ENCODE measurements at regions not wholly inside any gene's neighbourhood (a gene's known extent, or its start where the extent isn't known, plus 50 kb on each side); places are given as distances from the start of the nearest gene placed in this dataset.
A peak's percentile ranks its signal among the peaks of the same experiment; 100 is the strongest.

- Mint-ChIP-seq H3K36me3 (no peaks in the 10 kb centered on the region), H3K9me3 (no peaks in the 10 kb centered on the region), H3K4me3 (no peak overlapping the region), H3K4me1 (no peaks in the 10 kb centered on the region), H3K27ac (no peak overlapping the region)
- ATAC-seq = no peak
- no peak for DNase-seq (ENCODE audit: low spot score in 2 of 2)
Measured at GRCh38 chr5:53350991-53351770, 129.2 kb upstream of the FST start.

GRCh38 chr5:53355316-53355715 is 125.1 kb upstream of the FST start:
- ATAC-seq (no peak), DNase-seq (ENCODE audit: low spot score in 2 of 2) (no peak)
- Mint-ChIP-seq H3K27ac (no peak overlapping the region), H3K9me3 (peaks cover 3% of the 10 kb centered on the region), H3K36me3 (no peaks in the 10 kb centered on the region), H3K4me3 (no peak overlapping the region), H3K4me1 (no peaks in the 10 kb centered on the region)

DNA sequence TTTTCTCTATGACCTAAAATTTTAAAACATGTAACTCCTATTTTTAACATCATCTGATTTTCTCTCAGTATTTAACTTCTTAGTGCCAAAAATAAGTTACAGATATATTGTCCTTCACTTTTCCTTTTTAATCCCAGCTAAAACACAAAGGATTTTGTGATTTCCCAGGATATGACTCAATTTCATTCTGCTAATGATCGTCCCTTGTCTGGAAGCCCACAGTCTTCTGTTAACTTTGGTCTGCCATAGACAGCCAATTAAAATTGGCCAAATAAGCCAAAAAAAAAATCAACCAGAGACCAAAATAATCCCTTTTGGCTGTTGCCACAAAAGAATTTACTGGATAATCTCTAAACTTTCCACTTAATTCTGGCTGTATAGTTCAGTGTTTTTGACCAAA is 124.5 kb upstream of the FST start:
- ATAC-seq (no peak), DNase-seq (ENCODE audit: low spot score in 2 of 2) (no peak)
- Mint-ChIP-seq H3K4me3 (no peak overlapping the region), H3K9me3 (peaks cover 3% of the 10 kb centered on the region), H3K27ac (no peak overlapping the region), H3K4me1 (no peaks in the 10 kb centered on the region), H3K36me3 (no peaks in the 10 kb centered on the region)

GRCh38 chr5:53357439-53357838 is 123.0 kb upstream of the FST start:
- Mint-ChIP-seq H3K4me3 (no peak overlapping the region), H3K36me3 (no peaks in the 10 kb centered on the region), H3K4me1 (no peaks in the 10 kb centered on the region), H3K27ac (no peak overlapping the region), H3K9me3 (peaks cover 3% of the 10 kb centered on the region)
- no peak for DNase-seq (ENCODE audit: low spot score in 2 of 2)
- ATAC-seq = peak; percentile 36

DNA sequence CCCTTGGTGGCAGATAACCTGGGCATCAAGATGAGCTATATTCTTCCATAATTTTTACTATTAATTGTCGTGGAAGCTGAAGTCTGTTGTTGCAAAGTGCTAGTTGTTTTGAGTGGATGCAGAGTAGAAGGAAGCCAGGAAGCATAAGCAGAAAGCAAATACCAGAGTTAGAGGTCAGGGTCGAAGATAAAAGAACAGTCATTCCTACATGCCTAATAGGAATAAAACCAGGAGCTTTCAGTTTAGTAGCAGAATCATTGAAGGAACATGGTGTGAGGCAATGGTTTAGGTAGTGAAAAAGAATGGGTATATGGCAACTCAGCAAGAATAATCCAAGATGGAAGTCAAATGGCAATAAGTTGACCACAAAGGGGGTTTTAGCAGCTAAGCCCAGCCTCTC is 121.6 kb upstream of the FST start:
- Mint-ChIP-seq H3K4me3 (no peak overlapping the region), H3K27ac (no peak overlapping the region), H3K36me3 (no peaks in the 10 kb centered on the region), H3K9me3 (peaks cover 3% of the 10 kb centered on the region), H3K4me1 (no peaks in the 10 kb centered on the region)
- no peak for DNase-seq (ENCODE audit: low spot score in 2 of 2)
- ATAC-seq = no peak

DNA sequence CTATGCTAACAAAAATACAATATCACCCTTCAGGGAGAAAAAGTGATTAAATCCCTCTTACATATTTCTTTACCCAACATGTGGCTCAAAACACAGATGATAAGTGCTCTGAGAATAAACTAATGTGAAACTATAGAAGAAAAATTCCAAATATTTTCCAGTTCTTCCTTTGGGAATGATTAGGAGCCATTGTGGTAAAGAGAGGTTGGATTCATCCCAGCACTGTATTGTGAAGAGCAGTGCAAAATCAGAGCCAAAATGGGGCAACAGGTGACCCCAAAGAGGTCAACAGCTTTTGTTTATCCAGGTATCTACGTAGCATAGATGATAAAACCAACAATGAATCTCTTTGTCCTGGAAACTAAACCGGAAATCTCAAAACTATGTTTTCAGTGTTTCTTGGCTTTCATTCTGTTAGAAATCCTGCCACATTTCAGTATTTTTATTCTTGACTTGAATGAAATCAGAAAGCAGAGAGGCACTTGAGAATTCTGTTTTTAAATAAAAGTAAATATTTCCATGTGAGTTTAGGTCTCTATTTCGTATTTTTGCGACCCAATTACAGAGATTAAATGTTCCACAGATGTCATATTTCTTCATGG is 120.4 kb upstream of the FST start:
- DNase-seq (ENCODE audit: low spot score in 2 of 2) (no peak), ATAC-seq (no peak)
- Mint-ChIP-seq H3K9me3 (peaks cover 3% of the 10 kb centered on the region), H3K4me1 (no peaks in the 10 kb centered on the region), H3K27ac (no peak overlapping the region), H3K4me3 (no peak overlapping the region), H3K36me3 (no peaks in the 10 kb centered on the region)

DNA sequence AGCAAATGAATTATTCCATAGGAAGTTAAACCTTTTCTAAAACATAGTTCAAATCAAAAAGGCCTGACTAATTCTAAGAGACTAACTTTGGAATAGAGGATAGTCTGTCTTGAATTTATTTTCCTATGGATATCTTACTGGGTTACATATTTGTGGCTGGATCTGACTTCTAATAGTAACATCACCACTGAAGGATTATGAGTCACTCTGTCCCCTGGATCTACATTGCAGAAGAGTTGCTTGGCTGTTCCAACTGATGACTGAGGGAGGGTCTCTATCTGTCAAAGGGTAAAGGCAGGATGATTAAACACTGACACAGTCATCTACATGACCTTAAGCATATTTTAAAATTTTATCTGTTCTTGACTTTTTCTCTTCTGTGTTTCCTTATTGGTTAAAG is 119.6 kb upstream of the FST start:
- no peak for DNase-seq (ENCODE audit: low spot score in 2 of 2)
- Mint-ChIP-seq H3K27ac (no peak overlapping the region), H3K36me3 (no peaks in the 10 kb centered on the region)

DNA sequence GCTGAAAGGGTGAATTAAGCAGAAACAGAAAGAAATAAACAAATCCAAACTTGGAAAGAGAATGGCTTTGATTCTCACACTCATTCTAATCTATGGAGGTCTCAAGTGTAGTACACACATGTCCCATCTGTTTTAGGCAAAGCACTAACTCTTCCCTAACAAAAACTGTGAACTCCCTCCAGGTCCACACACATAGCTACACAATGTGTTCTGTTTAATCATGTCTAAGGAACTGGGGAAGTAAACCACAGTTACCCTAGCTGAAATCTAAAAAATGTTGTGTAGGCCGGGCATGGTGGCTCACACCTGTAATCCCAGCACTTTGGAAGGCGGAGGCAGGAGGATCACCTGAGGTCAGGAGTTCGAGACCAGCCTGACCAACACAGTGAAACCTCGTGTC is 118.7 kb upstream of the FST start:
- H3K9me3 Mint-ChIP-seq = peaks cover 2% of the 10 kb centered on the region
- no peaks in the 10 kb centered on the region for H3K4me1 Mint-ChIP-seq
- DNase-seq (ENCODE audit: low spot score in 2 of 2) (no peak), ATAC-seq (no peak)
- H3K4me3 Mint-ChIP-seq = no peak overlapping the region
- H3K36me3 Mint-ChIP-seq = no peaks in the 10 kb centered on the region
- no peak overlapping the region for H3K27ac Mint-ChIP-seq

More for the DNA sequence above, 119.6 kb upstream of the FST start:
- Mint-ChIP-seq H3K4me3 (no peak overlapping the region), H3K9me3 (peaks cover 3% of the 10 kb centered on the region), H3K4me1 (no peaks in the 10 kb centered on the region)
- ATAC-seq = no peak

DNA sequence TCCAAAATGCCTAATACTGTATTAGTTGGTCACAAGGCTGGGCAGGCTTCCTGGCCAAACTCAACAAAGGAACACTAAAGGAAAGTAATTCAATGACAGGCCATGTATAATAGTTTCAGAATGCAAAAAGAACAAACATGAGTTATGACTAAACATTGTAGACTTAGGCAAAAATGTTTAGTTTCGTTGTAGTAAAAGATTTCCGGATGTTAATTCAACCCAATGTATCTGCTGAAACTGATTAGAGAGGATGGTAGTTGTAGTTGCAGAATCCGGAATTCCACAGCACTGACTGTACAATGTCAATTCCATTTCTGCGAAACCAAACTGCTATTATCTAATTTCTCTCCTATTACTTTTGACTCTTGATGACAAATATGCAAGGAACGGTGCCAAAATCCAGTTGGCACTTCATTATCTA is 117.9 kb upstream of the FST start:
- DNase-seq (ENCODE audit: low spot score in 2 of 2) (no peak), ATAC-seq (no peak)
- no peaks in the 10 kb centered on the region for H3K9me3 Mint-ChIP-seq
- H3K4me1 Mint-ChIP-seq = no peaks in the 10 kb centered on the region
- no peaks in the 10 kb centered on the region for H3K36me3 Mint-ChIP-seq
- no peak overlapping the region for H3K4me3 Mint-ChIP-seq
- H3K27ac Mint-ChIP-seq = no peak overlapping the region

DNA sequence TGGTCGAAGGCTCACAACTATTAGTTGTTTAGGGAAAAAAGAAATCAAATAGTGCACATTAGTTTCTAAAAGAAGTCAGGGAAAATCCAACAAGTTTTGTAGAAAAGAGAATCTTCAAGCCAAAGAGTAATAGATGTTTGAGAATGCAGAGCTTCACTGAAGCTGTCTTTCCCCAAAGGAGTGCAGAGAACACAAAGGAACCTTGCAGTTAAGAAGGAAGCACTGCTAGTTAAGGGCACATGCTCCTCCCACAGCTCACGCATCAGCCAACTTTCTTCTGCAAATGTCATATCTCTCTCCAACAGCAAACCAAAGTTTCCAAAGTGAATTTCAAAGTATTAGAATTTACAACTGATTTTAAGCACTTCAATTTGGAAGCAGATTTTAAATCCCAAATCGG is 116.4 kb upstream of the FST start:
- Mint-ChIP-seq H3K9me3 (no peaks in the 10 kb centered on the region), H3K36me3 (no peaks in the 10 kb centered on the region), H3K4me1 (no peaks in the 10 kb centered on the region), H3K4me3 (no peak overlapping the region), H3K27ac (no peak overlapping the region)
- ATAC-seq (no peak), DNase-seq (ENCODE audit: low spot score in 2 of 2) (no peak)

DNA sequence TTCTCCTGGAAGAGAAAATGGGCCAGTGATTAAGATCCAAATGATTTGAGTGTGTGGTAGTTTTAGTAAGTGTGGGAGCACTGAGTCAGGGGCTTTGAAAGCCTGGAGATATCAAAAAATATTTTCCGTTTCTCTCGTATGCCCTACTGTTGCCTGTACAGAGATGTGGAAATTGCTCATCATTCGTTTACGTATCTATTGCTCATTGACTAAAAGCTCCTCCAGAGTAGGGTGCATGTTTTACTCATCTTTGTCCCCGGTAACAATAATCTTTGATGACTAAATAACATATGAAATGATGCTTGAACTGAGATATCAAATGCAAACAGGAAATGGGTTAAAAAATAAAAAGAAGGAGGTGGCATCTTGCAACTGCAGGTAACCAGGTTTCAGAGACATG is 114.2 kb upstream of the FST start:
- no peak overlapping the region for H3K27ac Mint-ChIP-seq
- H3K4me3 Mint-ChIP-seq = no peak overlapping the region
- H3K4me1 Mint-ChIP-seq = no peaks in the 10 kb centered on the region
- peak; percentile 55 for ATAC-seq
- H3K36me3 Mint-ChIP-seq = no peaks in the 10 kb centered on the region
- H3K9me3 Mint-ChIP-seq = no peaks in the 10 kb centered on the region
- no peak for DNase-seq (ENCODE audit: low spot score in 2 of 2)

- Mint-ChIP-seq H3K9me3 (no peaks in the 10 kb centered on the region), H3K36me3 (no peaks in the 10 kb centered on the region), H3K27ac (no peak overlapping the region), H3K4me3 (no peak overlapping the region), H3K4me1 (no peaks in the 10 kb centered on the region)
- DNase-seq (ENCODE audit: low spot score in 2 of 2) (no peak), ATAC-seq (no peak)
Measured at GRCh38 chr5:53367727-53368126, 112.7 kb upstream of the FST start.

DNA sequence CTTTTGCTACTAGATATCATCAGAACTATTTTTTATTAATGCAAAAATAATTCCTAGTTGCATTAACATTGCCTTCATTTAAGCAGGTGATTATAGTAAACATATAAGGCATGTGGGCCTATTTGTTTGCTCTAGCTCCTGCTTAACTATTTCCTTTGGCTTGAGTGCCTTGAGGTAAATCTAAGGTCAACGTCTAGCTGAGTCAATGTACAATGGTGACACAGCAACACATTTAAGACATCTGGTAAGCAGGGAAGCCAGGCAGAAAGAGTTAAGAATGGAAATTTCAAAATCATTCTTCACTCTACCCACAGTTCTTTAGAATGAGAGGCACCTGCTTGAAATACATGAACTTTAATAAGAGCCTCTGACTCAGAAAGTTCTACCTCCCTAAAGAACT is 111.9 kb upstream of the FST start:
- H3K9me3 Mint-ChIP-seq = no peaks in the 10 kb centered on the region
- H3K4me1 Mint-ChIP-seq = no peaks in the 10 kb centered on the region
- DNase-seq (ENCODE audit: low spot score in 2 of 2) (no peak), ATAC-seq (no peak)
- no peak overlapping the region for H3K4me3 Mint-ChIP-seq
- no peaks in the 10 kb centered on the region for H3K36me3 Mint-ChIP-seq
- H3K27ac Mint-ChIP-seq = no peak overlapping the region

DNA sequence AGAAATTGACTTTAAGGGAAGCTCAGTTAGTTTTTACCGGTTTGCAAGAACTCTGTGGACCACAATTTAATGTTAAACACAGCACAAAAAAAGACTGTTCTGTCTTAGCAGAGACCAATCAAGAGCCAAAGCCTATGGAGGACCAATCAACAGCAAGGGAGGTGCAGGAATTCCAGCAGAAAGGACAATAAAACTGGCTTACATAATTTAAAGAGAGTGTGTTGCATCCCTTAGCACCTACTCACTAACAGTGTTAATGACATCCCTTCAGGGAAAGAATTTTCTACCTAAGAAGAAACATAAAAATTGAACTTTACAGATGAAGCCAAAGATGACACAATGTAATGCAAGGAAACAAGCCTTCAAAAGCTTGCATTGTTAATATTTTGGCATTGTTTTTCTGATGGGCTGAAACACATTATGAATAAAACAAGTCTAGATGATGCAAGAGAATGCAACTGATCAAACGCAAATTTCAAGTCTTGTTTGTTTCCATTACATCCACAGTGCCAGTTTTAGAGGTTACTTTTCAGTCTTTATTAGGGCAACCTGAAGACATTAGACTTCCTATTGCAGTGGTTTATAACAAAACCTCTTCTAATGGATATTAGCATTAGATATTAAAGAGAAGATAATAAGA is 111.3 kb upstream of the FST start:
- H3K9me3 Mint-ChIP-seq = no peaks in the 10 kb centered on the region
- no peaks in the 10 kb centered on the region for H3K36me3 Mint-ChIP-seq
- no peak for ATAC-seq

GRCh38 chr5:53369681-53370080 is 110.7 kb upstream of the FST start:
- Mint-ChIP-seq H3K4me1 (no peaks in the 10 kb centered on the region), H3K4me3 (no peak overlapping the region)
- no peak for DNase-seq (ENCODE audit: low spot score in 2 of 2)

More for the DNA sequence above, 111.3 kb upstream of the FST start:
- DNase-seq (ENCODE audit: low spot score in 2 of 2) = no peak
- Mint-ChIP-seq H3K4me1 (no peaks in the 10 kb centered on the region), H3K27ac (no peak overlapping the region), H3K4me3 (no peak overlapping the region)

More at GRCh38 chr5:53369681-53370080, 110.7 kb upstream of the FST start:
- no peak for ATAC-seq
- H3K9me3 Mint-ChIP-seq = no peaks in the 10 kb centered on the region
- no peaks in the 10 kb centered on the region for H3K36me3 Mint-ChIP-seq
- no peak overlapping the region for H3K27ac Mint-ChIP-seq

Data from stimulated activated effector memory CD8-positive, alpha-beta T cell treated with anti-CD3 and anti-CD28 coated beads, Interleukin-12 subunit alpha, Interleukin-12 subunit beta, amount 100 ng/mL, for 72 hours (primary cell).